HT1080 (cell line): ENCODE measurements at regions not wholly inside any gene's neighbourhood (a gene's known extent, or its start where the extent isn't known, plus 50 kb on each side); places are given as distances from the start of the nearest gene placed in this dataset.
"Not testable (repeated sequence)": the region's sequence is repeated elsewhere in the genome, so short reads cannot be mapped to it uniquely, and the experiment has no call there.

Experiments used
- DNase-seq: peaks from one replicate; pipeline ENCODE4 v3.0.0-alpha.2; 2015; ENCODE audit warnings: low read depth

- DNase-seq: no peak
Observed at GRCh38 chr3:162710332-162711112, 1213.9 kb downstream of the OTOL1 start.

- not testable (repeated sequence) for DNase-seq
Observed at GRCh38 chr3:162717074-162717473, 1220.5 kb downstream of the OTOL1 start.

- peak; percentile 17 for DNase-seq
Observed at GRCh38 chr3:162718697-162719096, 1222.1 kb downstream of the OTOL1 start.

GRCh38 chr3:162719684-162720341, 1223.2 kb downstream of the OTOL1 start:
- DNase-seq: peak; percentile 96

- DNase-seq: no peak
Observed at GRCh38 chr3:162721736-162722135, 1225.1 kb downstream of the OTOL1 start.

- no peak for DNase-seq
Observed at GRCh38 chr3:162722337-162722736, 1225.7 kb downstream of the OTOL1 start.

GRCh38 chr3:162722796-162723195, 1226.2 kb downstream of the OTOL1 start:
- DNase-seq: not testable (repeated sequence)

- DNase-seq: peak; percentile 42
Observed at GRCh38 chr3:162729686-162730085, 1233.1 kb downstream of the OTOL1 start.

- DNase-seq: not testable (repeated sequence)
Observed at GRCh38 chr3:162731961-162732360, 1235.4 kb downstream of the OTOL1 start.

GRCh38 chr3:162738784-162739183, 1242.2 kb downstream of the OTOL1 start:
- DNase-seq: peak; percentile 56

- no peak for DNase-seq
Observed at GRCh38 chr3:162740941-162741596, 1244.5 kb downstream of the OTOL1 start.

- no peak for DNase-seq
Observed at GRCh38 chr3:162742159-162742717, 1245.6 kb downstream of the OTOL1 start.

GRCh38 chr3:162743091-162743490, 1246.5 kb downstream of the OTOL1 start:
- DNase-seq: no peak

- no peak for DNase-seq
Observed at GRCh38 chr3:162760789-162761188, 1264.2 kb downstream of the OTOL1 start.

- DNase-seq: no peak
Observed at GRCh38 chr3:162764051-162764807, 1267.6 kb downstream of the OTOL1 start.

GRCh38 chr3:162764808-162765071, 1268.1 kb downstream of the OTOL1 start:
- no peak for DNase-seq

- no peak for DNase-seq
Observed at GRCh38 chr3:162765524-162765923, 1268.9 kb downstream of the OTOL1 start.

- DNase-seq: peak; percentile 33
Observed at GRCh38 chr3:162769564-162769963, 1273.0 kb downstream of the OTOL1 start.

GRCh38 chr3:162770551-162770950, 1273.9 kb downstream of the OTOL1 start:
- DNase-seq: peak; percentile 24

GRCh38 chr3:162774613-162775100, 1278.0 kb downstream of the OTOL1 start:
- DNase-seq: no peak

GRCh38 chr3:162776148-162776547, 1279.5 kb downstream of the OTOL1 start:
- DNase-seq: no peak
